ENCODE measurements at regions not wholly inside any gene's neighbourhood (a gene's known extent, or its start where the extent isn't known, plus 50 kb on each side); places are given as distances from the start of the nearest gene placed in this dataset.

DNA sequence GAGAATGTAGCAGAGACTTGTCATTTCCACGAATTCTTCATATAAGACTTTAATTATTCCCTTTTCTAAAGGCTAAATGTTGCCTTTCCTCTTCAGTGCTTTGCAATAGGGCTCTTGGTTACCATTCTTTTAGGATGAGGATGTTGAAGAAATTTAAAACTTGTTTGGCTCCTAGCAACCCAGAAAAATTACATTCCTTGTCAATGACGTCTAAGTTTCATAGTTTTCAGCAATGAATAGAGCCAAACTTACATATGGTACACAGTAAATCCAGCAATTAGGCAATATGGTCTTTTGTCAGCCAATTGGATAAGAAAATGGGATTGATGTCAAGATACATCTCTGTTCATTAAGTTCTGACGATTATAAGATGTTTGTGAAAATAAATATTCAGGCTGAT is 1639.6 kb upstream of the PCDH10 start:
- TF ChIP-seq RFX5 (IDR thresholded peaks at IDR 0.05; ENCODE audit: low read depth, low read length) (no peak), FOS (IDR thresholded peaks at IDR 0.05; ENCODE audit: low read depth, low read length) (no peak), RAD21 (IDR thresholded peaks at IDR 0.05; ENCODE audit: low read length) (no peak), POLR2A (IDR thresholded peaks at IDR 0.05; ENCODE audit: low read depth, low read length) (no peak), MAFK (IDR thresholded peaks at IDR 0.05; ENCODE audit: low read depth, low read length) (no peak), CEBPB (IDR thresholded peaks at IDR 0.05; ENCODE audit: low read depth, low read length) (no peak)
- no CpG with 5 or more reads among the region's 3 CpGs for WGBS, 2 experiments (ENCODE audit: extremely low coverage in 2 of 2, insufficient read length in 1 of 2)
- BruUV-seq (replicated peaks), result no TSS peak

More for the DNA sequence above, 1639.6 kb upstream of the PCDH10 start:
- dilution Hi-C loops (cut with HindIII; ENCODE audit: low sequenced_read_pairs, unreplicated experiment), result no loop called here
- intact Hi-C loops (cut with micrococcal nuclease), result no loop called here
- no peak overlapping the region for H2BK20ac ChIP-seq (ENCODE audit: low read depth, low read length)
- no peak overlapping the region for H3K18ac ChIP-seq (ENCODE audit: low read depth, low read length)
- no peak overlapping the region for H2BK15ac ChIP-seq (ENCODE audit: low read depth, low read length)
- H3K4ac ChIP-seq (ENCODE audit: low read depth, low read length), result no peak overlapping the region
- no peak overlapping the region for H3K14ac ChIP-seq (replicated peaks; ENCODE audit: low read depth, low read length)
- ChIA-PET CTCF (no interaction called here), POLR2A (ENCODE audit: unreplicated experiment) (no interaction called here)
- H3K56ac ChIP-seq (ENCODE audit: extremely low read depth, insufficient read depth, low read length), result no peak overlapping the region
- no peak overlapping the region for H2AFZ ChIP-seq (replicated peaks; ENCODE audit: low read length, poor library complexity)
- no peak overlapping the region for H3K4me3 ChIP-seq (ENCODE audit: insufficient read depth, low read depth, low read length)
- H3K79me1 ChIP-seq (ENCODE audit: low read depth in 1 of 2, low read length in 2 of 2), result no peaks in the 10 kb centered on the region
- peak; percentile 23 for DNase-seq
- H2AK5ac ChIP-seq (ENCODE audit: low read depth, low read length), result no peak overlapping the region
- H3K9me3 ChIP-seq (ENCODE audit: control insufficient read depth, insufficient read depth, low read length), result no peaks in the 10 kb centered on the region
- ATAC-seq (ENCODE audit: low read depth), result no peak
- no peak overlapping the region for H3K4me2 ChIP-seq (ENCODE audit: low read depth, low read length)
- H3K36me3 ChIP-seq (ENCODE audit: control insufficient read depth, insufficient read depth, low read length), result no peaks in the 10 kb centered on the region
- no peak overlapping the region for H4K8ac ChIP-seq (ENCODE audit: low read depth in 2 of 2, low read length in 2 of 2)
- no peaks in the 10 kb centered on the region for H3K4me1 ChIP-seq (ENCODE audit: control insufficient read depth, insufficient read depth, low read length)
- H2BK120ac ChIP-seq (ENCODE audit: low read depth, low read length), result no peak overlapping the region
- no peak overlapping the region for H4K5ac ChIP-seq (ENCODE audit: low read depth, low read length)
- H3K9ac ChIP-seq (ENCODE audit: low read depth, low read length), result no peak overlapping the region
- no peak overlapping the region for H2BK5ac ChIP-seq (ENCODE audit: low read depth, low read length, poor library complexity, severe bottlenecking)
- no peak overlapping the region for H4K91ac ChIP-seq (ENCODE audit: insufficient read depth, low read depth, low read length)
- in situ Hi-C loops (cut with MboI; ENCODE audit: low sequenced_read_pairs), result no loop called here
- H3K9me1 ChIP-seq (ENCODE audit: insufficient read depth, low read length), result no peaks in the 10 kb centered on the region
- H2AK9ac ChIP-seq (replicated peaks; ENCODE audit: low read depth, low read length, poor library complexity), result no peak overlapping the region
- no peaks in the 10 kb centered on the region for H3K27me3 ChIP-seq (ENCODE audit: control insufficient read depth, insufficient read depth, low read length)
- H4K20me1 ChIP-seq (ENCODE audit: insufficient read depth, low read length), result no peaks in the 10 kb centered on the region
- no peak overlapping the region for H3K27ac ChIP-seq (ENCODE audit: insufficient read depth, low read length)
- no peak overlapping the region for H3K23ac ChIP-seq (ENCODE audit: low read depth, low read length)

Data from IMR-90 (cell line).